ENCODE measurements at regions not wholly inside any gene's neighbourhood (a gene's known extent, or its start where the extent isn't known, plus 50 kb on each side); places are given as distances from the start of the nearest gene placed in this dataset.
A peak's percentile ranks its signal among the peaks of the same experiment; 100 is the strongest.

GRCh38 chr2:183214680-183215079, 90.4 kb downstream of the NUP35 start:
- DNase-seq = no peak

DNA sequence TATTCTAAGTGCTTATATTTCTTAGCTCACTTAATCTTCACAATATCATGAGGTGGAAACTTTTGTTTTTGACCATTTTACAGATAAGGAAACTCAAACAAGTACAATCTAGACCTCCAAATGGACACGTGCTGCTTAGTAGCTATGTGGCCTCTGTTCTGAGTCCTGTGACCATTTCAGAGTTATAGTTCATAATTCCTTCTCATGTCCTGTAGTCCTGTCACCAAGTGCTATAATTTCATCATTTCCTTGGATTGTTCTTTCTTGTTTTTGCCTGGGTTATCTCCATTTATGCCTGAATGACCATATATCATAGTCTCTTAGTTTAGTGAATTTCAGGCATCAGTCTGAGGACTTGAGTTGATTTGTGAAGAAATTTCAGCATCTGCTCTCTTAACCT, 91.7 kb downstream of the NUP35 start:
- no peak for DNase-seq

DNA sequence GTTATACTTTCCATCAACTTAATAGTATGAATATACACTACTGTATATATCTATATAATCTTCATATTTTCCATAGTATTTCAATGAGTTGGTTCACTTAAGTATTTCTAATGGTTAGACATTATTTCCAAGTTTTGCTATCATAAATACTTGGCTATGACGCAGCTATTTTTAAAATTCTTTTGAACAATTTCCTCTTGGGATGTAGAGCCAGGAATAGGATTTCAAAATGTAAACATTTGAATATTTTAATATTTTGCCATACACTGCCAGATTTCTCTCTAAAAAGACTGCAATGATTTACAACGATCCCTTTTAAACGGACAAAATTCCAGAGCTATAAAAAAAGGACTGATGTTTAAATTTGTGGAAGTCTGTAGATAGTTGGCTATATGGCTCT, 95.6 kb downstream of the NUP35 start:
- DNase-seq = no peak

- no peak for DNase-seq
Observed at GRCh38 chr2:183222751-183223150, 98.5 kb downstream of the NUP35 start.

GRCh38 chr2:183224948-183225347, 100.7 kb downstream of the NUP35 start:
- peak; percentile 34 for DNase-seq

DNA sequence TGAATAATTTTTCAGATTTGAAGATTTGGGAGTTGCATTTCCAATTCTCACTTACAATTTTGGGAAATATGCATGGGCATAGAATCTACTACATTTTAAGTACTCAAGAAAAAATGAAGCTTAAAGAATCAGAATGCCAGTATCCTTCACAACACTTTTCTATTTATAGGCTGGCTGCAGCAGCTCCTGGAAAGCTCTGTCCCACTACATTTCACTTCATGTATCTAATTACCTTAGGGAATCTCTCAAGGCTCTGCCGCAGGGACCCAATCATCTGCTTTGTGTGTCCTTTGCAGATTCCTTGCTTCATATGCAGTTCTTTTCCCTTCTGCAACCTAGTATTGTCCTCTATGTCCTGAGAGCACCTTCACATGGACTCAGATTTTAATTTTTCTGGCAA, 102.9 kb downstream of the NUP35 start:
- DNase-seq = no peak

DNA sequence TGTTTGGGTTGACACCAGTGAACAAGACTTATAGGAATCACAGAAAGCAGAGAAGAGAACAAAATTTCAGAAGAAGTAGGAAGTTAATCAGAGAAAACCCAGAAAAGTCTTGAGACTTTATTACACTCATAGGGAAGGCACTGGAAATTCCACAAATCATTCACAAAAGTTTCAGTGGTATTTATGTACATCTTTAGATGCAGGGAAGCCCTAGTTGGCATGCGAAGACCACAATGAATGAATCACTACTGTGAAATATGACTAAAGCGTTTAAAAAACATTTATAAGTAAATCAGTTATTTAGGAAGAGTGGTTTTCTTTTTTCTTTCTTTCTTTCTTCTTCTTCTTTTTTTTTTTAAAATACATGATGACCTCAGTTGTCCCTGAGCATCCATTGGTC, 105.1 kb downstream of the NUP35 start:
- no peak for DNase-seq

DNA sequence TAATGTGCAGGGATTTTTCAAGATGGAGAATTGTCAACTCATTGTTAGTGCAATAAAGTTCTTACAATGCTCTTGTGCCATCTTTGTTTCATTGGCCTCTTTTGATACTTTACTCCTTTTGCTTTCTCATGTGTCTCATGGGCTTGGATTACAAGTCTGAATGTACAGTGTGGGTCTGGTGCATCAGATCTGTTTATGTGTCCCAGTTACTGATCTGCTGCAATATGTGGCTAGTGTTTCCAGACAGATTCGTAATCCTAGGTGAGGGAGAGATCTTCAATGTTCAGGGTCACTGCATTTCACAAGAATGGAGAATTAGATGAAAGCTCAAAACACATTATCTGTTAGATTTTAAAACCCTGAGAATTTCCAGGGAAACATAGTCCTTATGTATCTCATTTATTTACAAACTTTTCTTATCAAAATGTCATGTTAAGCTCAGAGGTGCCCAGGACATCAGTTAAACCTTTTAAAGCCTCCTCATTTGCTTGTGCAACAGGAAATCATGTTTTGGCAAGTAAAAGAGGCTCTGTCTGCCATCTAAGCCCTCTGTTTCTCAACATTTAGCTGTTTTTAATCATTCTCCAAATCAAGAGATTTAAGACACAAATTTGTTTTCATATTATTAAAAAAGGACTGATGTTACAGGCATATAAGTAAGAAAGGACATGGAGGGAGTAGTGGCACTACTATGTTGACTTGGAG, 108.1 kb downstream of the NUP35 start:
- DNase-seq = no peak

GRCh38 chr2:183242937-183243336, 118.7 kb downstream of the NUP35 start:
- no peak for DNase-seq

DNA sequence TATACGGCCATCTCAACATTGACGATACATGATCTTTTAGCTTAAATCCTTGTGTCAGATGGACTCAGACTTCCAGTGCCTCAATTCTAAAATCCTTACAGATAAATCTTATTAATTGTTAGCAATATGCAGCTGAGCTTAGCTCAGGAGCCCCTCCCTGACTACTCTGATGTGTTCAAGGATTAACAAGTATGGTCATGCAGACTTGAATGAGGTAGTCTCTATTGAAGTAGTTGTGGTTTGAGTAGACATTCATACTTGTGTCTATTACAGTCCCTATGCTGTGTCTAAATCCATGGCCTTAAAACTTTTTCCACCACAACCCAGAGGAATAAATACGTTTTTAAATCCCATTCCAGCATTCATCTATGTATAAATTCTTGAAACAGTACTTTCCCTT, 119.5 kb downstream of the NUP35 start:
- DNase-seq = no peak

- no peak for DNase-seq
Observed at GRCh38 chr2:183244300-183244844, 120.1 kb downstream of the NUP35 start.

GRCh38 chr2:183248866-183249567, 124.8 kb downstream of the NUP35 start:
- DNase-seq = no peak

DNA sequence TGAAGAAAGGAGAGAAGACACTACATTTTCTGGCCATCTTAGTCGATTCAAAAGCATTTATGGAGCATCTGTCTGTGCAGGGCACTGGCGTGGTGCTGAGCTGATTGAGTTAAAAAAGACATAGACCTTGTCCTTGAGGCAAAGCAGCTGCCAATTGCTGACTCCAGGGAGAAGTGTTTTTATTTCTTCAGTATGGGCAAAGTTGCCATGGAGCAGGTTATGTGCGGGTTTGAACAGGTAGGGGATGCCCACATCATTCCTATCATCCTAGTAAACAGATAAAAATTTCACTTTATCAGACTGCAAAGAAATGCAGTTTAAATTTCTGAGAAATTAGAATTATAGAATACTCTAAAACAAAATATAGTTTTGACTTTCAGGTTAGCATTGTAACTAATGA, 125.8 kb downstream of the NUP35 start:
- DNase-seq = no peak

GRCh38 chr2:183250472-183250871, 126.2 kb downstream of the NUP35 start:
- no peak for DNase-seq

DNA sequence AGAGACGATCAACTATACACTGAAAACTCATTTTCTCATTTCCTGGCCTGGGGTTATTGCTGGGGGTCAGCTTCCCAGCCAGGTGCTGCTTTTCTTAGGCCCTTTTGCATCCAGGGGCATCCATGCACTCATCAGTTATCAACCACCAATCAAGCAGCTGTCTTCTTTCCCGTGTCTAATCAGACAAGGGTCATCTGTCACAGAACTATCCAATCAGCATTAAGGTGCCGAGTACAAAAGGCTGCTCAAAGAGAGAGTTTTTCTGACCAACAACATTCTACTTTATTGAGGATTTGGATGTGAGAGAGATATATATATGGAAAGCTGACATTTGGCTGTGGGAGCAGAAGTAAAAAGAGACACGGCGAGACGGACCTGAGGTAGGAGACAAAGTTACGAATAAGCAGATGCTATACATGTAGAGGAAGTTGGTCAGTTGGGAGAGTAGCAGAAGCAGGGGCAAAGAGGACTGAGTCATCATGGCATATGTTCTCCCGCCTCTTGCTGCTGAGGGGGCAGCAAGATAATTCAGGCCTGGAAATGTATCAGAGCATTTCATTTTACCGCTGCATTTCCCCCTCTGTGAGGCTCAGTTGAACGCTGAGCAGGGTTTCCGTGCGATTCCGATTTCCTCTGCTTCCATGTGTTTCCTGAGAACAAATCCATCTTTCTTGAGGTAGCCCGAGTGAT, 129.3 kb downstream of the NUP35 start:
- no peak for DNase-seq

- DNase-seq = no peak
Observed at GRCh38 chr2:183255411-183255810, 131.2 kb downstream of the NUP35 start.

- no peak for DNase-seq
Observed at GRCh38 chr2:183259921-183260320, 135.7 kb downstream of the NUP35 start.

GRCh38 chr2:183260527-183260926, 136.3 kb downstream of the NUP35 start:
- DNase-seq = no peak

- no peak for DNase-seq
Observed at GRCh38 chr2:183264890-183265535, 140.8 kb downstream of the NUP35 start.

DNA sequence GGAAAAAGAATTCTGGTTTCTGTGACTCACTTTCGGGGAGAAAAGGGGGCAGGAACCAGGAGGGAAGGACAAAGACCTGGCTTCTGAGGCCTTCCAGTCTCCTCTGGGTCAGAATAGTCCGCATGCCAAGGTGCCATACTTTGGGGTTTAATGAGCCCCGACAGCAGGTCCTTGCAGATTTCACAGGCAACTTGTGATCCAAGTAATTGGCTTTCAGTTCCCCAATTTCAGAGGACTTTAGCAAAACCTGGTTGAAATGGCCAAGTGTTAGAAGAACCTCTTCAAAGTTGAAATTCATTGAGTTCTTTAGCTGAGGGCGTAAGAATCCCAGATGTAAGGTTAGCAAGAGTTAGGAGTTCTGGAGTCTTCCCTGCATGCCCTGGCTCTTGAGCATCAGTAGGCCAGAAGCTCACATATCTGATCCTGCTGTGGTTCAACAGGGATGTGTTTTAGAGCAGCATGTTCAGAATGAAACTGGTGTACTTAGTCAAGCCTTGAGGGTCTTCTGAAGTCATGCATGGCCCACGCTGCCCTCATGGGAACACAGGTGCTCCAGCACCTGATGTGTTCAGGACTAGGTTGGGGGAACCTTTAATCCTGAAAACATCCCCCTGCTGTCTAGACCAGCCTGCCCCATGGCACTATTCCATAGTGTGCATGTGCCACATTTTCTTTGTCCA, 143.0 kb downstream of the NUP35 start:
- no peak for DNase-seq

GRCh38 chr2:183269956-183270355, 145.7 kb downstream of the NUP35 start:
- no peak for DNase-seq

- no peak for DNase-seq
Observed at GRCh38 chr2:183283209-183283608, 159.0 kb downstream of the NUP35 start.

GRCh38 chr2:183284606-183285005, 160.4 kb downstream of the NUP35 start:
- DNase-seq = no peak
